ENCODE measurements at regions not wholly inside any gene's neighbourhood (a gene's known extent, or its start where the extent isn't known, plus 50 kb on each side); places are given as distances from the start of the nearest gene placed in this dataset.
"Not testable (repeated sequence)": the region's sequence is repeated elsewhere in the genome, so short reads cannot be mapped to it uniquely, and the experiment has no call there.

- no peak for DNase-seq (ENCODE audit: low read depth, low spot score)
- in situ Hi-C loops (cut with HindIII; ENCODE audit: low pct_unique_long_range_greater_than_20kb, low sequenced_read_pairs): no loop called here
These were observed 310.4 kb downstream of the FRK start for GRCh38 chr6:115750292-115750691.

GRCh38 chr6:115747719-115748118 is 313.0 kb downstream of the FRK start:
- in situ Hi-C loops (cut with HindIII; ENCODE audit: low pct_unique_long_range_greater_than_20kb, low sequenced_read_pairs): no loop called here
- DNase-seq (ENCODE audit: low read depth, low spot score): no peak

DNA sequence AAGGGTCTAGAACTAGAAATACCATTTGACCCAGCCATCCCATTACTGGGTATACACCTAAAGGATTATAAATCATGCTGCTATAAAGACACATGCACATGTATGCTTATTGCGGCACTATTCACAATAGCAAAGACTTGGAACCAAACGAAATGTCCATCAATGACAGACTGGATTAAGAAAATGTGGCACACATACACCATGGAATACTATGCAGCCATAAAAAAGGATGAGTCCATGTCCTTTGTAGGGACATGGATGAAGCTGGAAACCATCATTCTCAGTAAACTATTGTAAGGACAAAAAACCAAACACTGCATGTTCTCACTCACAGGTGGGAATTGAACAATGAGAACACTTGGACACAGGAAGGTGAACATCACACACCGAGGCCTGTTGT is 314.1 kb downstream of the FRK start:
- DNase-seq (ENCODE audit: low read depth, low spot score); in situ Hi-C loops (cut with HindIII; ENCODE audit: low pct_unique_long_range_greater_than_20kb, low sequenced_read_pairs): not testable (repeated sequence)

DNA sequence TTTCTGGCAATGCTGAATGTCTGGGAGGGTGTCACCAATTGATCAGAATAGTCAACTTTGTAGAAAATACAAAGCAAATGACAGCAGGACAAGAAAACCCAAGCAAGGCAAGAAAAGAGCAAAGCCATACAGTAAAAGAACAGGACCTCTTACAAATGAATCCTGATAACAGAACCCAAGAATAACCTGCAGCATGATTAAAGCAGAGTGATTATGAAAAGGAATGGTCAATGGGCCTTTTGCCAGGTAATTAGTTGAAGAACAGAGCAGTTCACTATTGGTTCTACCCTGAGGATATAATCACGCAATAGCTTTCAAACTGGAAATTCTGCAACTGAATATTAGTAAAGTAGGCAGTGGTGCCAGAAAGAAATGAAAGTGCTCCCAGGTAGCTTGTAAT is 319.8 kb downstream of the FRK start:
- DNase-seq (ENCODE audit: low read depth, low spot score): no peak
- in situ Hi-C loops (cut with HindIII; ENCODE audit: low pct_unique_long_range_greater_than_20kb, low sequenced_read_pairs): no loop called here

GRCh38 chr6:115735610-115736009 is 325.1 kb downstream of the FRK start:
- in situ Hi-C loops (cut with HindIII; ENCODE audit: low pct_unique_long_range_greater_than_20kb, low sequenced_read_pairs): no loop called here
- no peak for DNase-seq (ENCODE audit: low read depth, low spot score)

DNA sequence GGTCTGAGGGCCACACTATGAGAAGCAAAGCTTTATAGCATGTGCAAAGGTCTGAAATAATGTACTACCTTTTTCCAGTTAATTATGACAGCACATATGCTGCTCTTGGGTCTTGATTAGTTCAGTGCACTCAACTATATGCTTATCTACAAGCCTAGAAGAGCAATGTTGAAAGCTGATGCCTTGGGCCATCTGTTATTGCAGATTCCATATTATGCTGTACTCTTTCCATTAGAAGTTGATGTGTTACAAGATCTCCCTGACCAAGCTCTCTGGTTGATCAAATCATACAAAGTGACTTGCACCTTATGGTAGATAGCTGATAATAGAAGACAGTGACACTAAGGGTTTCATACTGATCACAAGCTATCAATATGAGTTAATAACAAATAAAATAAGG is 327.3 kb downstream of the FRK start:
- in situ Hi-C loops (cut with HindIII; ENCODE audit: low pct_unique_long_range_greater_than_20kb, low sequenced_read_pairs): no loop called here
- DNase-seq (ENCODE audit: low read depth, low spot score): no peak

GRCh38 chr6:115729036-115729435 is 331.7 kb downstream of the FRK start:
- in situ Hi-C loops (cut with HindIII; ENCODE audit: low pct_unique_long_range_greater_than_20kb, low sequenced_read_pairs): no loop called here
- DNase-seq (ENCODE audit: low read depth, low spot score): no peak

DNA sequence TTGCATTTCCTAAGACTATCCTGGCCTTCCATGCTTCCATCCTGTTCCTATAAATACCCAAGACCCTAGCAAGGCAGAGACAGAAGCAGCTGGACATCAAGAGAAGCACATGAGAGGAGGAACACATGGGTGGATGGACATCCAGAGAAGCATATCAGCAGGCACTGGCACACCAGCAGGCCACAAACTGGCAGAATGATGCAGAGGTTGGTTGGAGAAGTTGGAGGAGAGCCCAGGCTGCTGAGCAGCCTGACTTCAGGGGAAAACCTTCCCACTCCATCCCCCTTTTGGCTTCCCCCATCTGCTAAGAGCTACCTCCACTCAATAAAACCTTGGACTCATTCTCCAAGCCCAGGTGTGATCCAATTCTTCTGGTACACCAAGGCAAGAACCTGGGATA is 332.5 kb downstream of the FRK start:
- in situ Hi-C loops (cut with HindIII; ENCODE audit: low pct_unique_long_range_greater_than_20kb, low sequenced_read_pairs): no loop called here
- no peak for DNase-seq (ENCODE audit: low read depth, low spot score)

DNA sequence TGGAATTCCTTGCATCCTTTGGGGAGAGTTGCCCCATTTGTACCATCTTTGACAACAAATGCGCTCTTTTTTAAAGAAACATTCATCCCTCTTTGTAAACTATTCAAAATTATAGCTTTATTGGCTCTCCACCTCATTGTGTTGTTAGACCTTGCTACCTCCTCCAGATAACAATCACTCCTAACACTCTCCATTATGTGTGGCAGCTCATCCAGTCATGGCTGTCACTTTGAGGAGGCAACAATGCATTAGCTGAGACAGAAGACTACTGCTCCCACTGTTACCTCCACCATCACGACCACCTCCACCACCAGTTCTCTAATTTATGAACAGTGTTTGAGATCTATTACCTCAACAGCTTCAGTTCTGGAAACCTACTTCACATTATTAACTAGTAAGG is 339.1 kb downstream of the FRK start:
- in situ Hi-C loops (cut with HindIII; ENCODE audit: low pct_unique_long_range_greater_than_20kb, low sequenced_read_pairs): no loop called here

GRCh38 chr6:115720900-115721299 is 339.8 kb downstream of the FRK start:
- DNase-seq (ENCODE audit: low read depth, low spot score): no peak
- in situ Hi-C loops (cut with HindIII; ENCODE audit: low pct_unique_long_range_greater_than_20kb, low sequenced_read_pairs): no loop called here

More for the DNA sequence above, 339.1 kb downstream of the FRK start:
- no peak for DNase-seq (ENCODE audit: low read depth, low spot score)

- in situ Hi-C loops (cut with HindIII; ENCODE audit: low pct_unique_long_range_greater_than_20kb, low sequenced_read_pairs): no loop called here
These were observed 343.2 kb downstream of the FRK start for GRCh38 chr6:115717472-115717871.

DNA sequence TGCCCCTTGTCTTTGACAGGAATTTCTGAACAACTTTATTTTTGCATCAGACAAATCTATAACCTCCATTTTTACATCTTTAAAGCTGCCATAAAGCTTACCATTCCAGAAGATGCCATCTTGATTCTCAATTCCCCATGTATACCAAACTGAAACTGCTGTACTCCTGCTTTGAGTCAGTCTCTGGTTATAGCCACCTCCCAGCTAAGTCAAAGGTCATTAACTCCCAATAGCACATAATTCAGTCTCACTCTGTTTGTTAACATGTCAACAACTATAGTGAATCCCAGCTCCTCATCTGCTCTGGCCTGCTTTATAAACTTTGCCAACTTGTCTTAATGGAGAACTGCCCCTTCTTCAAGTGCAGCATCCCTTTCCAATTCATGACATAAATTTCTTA is 343.6 kb downstream of the FRK start:
- no peak for DNase-seq (ENCODE audit: low read depth, low spot score)
- in situ Hi-C loops (cut with HindIII; ENCODE audit: low pct_unique_long_range_greater_than_20kb, low sequenced_read_pairs): no loop called here

More at GRCh38 chr6:115717472-115717871, 343.2 kb downstream of the FRK start:
- DNase-seq (ENCODE audit: low read depth, low spot score): no peak

GRCh38 chr6:115712291-115712961 is 348.3 kb downstream of the FRK start:
- in situ Hi-C loops (cut with HindIII; ENCODE audit: low pct_unique_long_range_greater_than_20kb, low sequenced_read_pairs): no loop called here

DNA sequence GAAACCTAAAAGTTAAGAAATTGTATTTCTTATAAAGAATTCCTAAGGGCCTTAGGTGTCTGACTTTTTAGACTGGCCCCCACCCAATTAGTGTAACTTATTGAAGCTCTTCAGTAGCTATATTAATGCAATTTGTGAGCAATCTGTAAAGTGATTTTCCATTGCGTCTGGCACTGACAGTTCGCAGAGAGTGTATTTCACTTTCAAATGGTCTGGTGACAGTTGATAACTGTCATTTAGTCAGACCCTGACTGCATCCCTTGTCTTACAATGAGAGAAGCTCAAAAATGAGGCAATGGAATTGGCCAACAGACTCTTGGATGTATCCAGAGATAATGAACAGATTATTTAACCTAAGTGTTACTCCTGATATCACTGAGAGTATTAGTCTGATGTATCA is 351.8 kb downstream of the FRK start:
- no peak for DNase-seq (ENCODE audit: low read depth, low spot score)
- in situ Hi-C loops (cut with HindIII; ENCODE audit: low pct_unique_long_range_greater_than_20kb, low sequenced_read_pairs): no loop called here

More at GRCh38 chr6:115712291-115712961, 348.3 kb downstream of the FRK start:
- DNase-seq (ENCODE audit: low read depth, low spot score): no peak

- DNase-seq (ENCODE audit: low read depth, low spot score): no peak
- in situ Hi-C loops (cut with HindIII; ENCODE audit: low pct_unique_long_range_greater_than_20kb, low sequenced_read_pairs): no loop called here
These were observed 353.7 kb downstream of the FRK start for GRCh38 chr6:115706981-115707380.

DNA sequence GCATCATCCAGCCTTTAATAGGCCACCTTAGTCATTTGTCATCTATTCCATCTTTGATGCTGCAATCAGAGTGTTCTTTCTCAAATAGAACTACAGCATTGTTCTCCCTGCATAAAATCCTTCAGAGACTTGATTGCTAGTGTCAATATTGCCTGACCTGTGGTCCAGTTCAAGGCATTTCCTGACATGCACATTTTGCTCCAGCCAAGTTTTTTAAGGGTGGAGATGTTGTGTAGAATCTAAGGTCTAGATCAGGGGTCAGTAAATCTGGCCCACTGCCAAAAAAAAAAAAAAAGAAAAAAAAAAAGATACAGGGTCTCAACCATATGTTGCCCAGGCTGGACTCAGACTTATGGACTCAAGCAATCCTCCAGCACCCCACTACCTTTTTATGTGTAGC is 354.4 kb downstream of the FRK start:
- in situ Hi-C loops (cut with HindIII; ENCODE audit: low pct_unique_long_range_greater_than_20kb, low sequenced_read_pairs): no loop called here
- no peak for DNase-seq (ENCODE audit: low read depth, low spot score)

GRCh38 chr6:115704028-115704427 is 356.7 kb downstream of the FRK start:
- in situ Hi-C loops (cut with HindIII; ENCODE audit: low pct_unique_long_range_greater_than_20kb, low sequenced_read_pairs): no loop called here
- no peak for DNase-seq (ENCODE audit: low read depth, low spot score)

DNA sequence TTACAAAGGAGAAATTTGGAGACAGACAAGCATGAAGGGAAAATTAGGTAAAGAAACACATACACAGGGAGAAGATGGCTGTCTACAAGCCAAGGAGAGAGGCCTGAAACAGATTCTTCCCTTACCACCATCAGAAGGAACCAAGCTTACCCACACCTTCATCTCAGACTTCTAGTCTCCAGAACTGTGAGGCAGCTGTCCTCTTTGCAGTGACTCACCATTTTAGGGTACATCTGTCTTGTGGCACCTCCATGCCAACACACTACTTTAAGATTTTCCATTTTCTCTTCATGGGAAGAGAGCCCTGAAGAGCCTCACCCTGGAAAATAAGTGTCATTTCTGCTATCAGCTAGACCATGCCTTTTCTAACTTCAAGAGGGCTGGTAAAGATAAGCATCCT is 369.3 kb downstream of the FRK start:
- no peak for DNase-seq (ENCODE audit: low read depth, low spot score)
- in situ Hi-C loops (cut with HindIII; ENCODE audit: low pct_unique_long_range_greater_than_20kb, low sequenced_read_pairs): no loop called here

DNA sequence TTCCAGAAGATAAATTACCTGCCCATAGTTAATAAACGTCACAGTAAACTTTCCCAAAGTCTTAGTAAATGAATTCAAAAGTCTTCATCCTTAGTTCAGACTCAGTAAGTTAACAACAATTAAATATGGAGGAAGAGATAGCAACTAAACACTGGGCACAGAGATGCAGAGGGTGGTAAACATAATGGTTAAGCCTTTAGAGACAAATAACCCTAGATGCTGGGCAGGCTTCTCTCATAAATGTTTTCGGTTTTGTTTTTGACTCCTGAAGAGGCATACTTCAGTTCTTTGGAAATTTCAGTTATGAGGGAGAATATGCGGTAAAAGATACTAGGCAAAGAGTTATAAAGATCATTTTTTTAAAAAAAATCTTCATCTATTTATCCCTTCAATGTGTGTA is 369.8 kb downstream of the FRK start:
- in situ Hi-C loops (cut with HindIII; ENCODE audit: low pct_unique_long_range_greater_than_20kb, low sequenced_read_pairs): no loop called here
- DNase-seq (ENCODE audit: low read depth, low spot score): no peak

Data from SK-MEL-5 (cell line).